Chondrocyte (in vitro differentiated cells): ENCODE measurements at regions not wholly inside any gene's neighbourhood (a gene's known extent, or its start where the extent isn't known, plus 50 kb on each side); places are given as distances from the start of the nearest gene placed in this dataset.
"Not testable (repeated sequence)": the region's sequence is repeated elsewhere in the genome, so short reads cannot be mapped to it uniquely, and the experiment has no call there.

Source experiments
- DNase-seq: peaks from one replicate; pipeline ENCODE4 v3.0.0; 2021; ENCODE audit warnings: mixed read lengths, low spot score
- H3K27ac Mint-ChIP-seq: one replicate; pipeline ENCODE4 v1.8.0; 2021; ENCODE audit warnings: mild to moderate bottlenecking, moderate library complexity, mixed read lengths; ENCODE audit not compliant: unreplicated experiment
- H3K27me3 Mint-ChIP-seq: 2 replicates; pipeline ENCODE4 v1.8.0; 2021; ENCODE audit warnings: low read depth, mixed read lengths
- H3K36me3 Mint-ChIP-seq: 2 replicates; pipeline ENCODE4 v1.8.0; 2021; ENCODE audit warnings: low read depth, mixed read lengths
- H3K4me1 Mint-ChIP-seq: 2 replicates; pipeline ENCODE4 v1.8.0; 2021; ENCODE audit warnings: low read depth, mild to moderate bottlenecking, mixed read lengths
- H3K4me3 Mint-ChIP-seq: one replicate; pipeline ENCODE4 v1.8.0; 2021; ENCODE audit warnings: mild to moderate bottlenecking, moderate library complexity, mixed read lengths; ENCODE audit not compliant: unreplicated experiment
- H3K9me3 Mint-ChIP-seq: 2 replicates; pipeline ENCODE4 v1.8.0; 2021; ENCODE audit warnings: low read depth, mixed read lengths
- CTCF ChIP-seq: fragments of 200-600 bp; sonication (generic); IDR thresholded peaks from 2 replicates; pipeline ENCODE4 v1.5.0; 2021; ENCODE audit warnings: antibody characterized with exemption, mild to moderate bottlenecking, moderate library complexity

DNA sequence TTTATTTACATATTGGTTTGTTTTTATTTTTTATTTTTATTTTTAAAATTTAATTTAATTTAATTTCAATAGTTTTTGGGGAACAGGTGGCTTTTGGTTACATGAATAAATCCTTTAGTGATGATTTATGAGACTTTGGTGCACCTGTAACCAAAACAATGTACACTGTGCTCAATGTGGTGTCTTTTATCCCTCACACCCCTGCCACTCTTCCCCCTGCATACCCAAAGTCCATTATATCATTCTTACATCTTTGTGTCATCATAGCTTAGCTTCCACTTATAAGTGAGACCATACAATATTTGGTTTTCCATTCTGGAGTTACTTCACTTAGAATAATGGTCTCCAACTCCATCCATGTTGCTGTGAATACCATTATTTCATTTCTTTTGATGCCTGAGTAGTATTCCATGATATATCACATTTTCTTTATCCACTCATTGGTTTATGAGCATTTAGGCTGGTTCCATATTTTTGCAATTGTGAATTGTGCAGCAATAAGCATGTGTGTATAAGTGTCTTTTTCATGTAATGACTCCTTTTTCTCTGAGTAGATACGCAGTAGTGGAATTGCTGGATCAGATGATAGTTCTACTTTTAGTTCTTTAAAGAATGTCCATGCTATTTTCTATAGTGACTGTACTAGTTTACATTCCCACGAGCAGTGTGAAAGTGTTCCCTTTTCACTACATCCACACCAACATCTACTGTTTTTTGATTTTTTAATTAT is 157.1 kb downstream of the CPXCR1 start:
- Mint-ChIP-seq H3K27ac (no peak overlapping the region), H3K4me3 (no peak overlapping the region)

DNA sequence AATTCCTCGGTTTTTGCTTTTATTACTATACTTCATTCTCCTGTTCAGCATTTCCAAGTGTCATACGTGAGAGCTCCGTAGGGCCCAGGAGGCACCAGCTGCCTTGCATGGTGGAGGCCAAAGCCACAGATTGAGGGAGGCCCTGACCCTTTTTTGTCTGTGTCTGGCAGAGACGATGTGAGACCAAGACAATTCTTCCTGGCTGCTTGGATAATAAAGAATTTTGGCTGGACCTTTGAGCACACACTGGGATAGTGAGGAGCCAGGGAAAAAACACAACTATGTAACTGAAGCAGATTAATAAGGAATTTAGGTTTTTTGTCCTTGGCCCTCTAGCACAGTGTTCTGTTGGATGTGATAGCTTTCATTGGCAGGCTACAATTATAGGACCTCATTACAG is 161.0 kb downstream of the CPXCR1 start:
- no peak overlapping the region for H3K4me3 Mint-ChIP-seq
- DNase-seq = no peak
- no peaks in the 10 kb centered on the region for H3K27me3 Mint-ChIP-seq
- no peak for TF ChIP-seq CTCF
- no peaks in the 10 kb centered on the region for H3K4me1 Mint-ChIP-seq
- no peak overlapping the region for H3K27ac Mint-ChIP-seq
- no peaks in the 10 kb centered on the region for H3K36me3 Mint-ChIP-seq
- peaks cover 5% of the 10 kb centered on the region for H3K9me3 Mint-ChIP-seq

More for the DNA sequence above, 157.1 kb downstream of the CPXCR1 start:
- H3K4me1 Mint-ChIP-seq = no peaks in the 10 kb centered on the region
- no peaks in the 10 kb centered on the region for H3K36me3 Mint-ChIP-seq
- no peak for DNase-seq
- H3K27me3 Mint-ChIP-seq = no peaks in the 10 kb centered on the region
- no peak for TF ChIP-seq CTCF
- H3K9me3 Mint-ChIP-seq = peaks cover 18% of the 10 kb centered on the region

- DNase-seq = no peak
- Mint-ChIP-seq H3K4me3 (no peak overlapping the region), H3K27ac (no peak overlapping the region), H3K36me3 (no peaks in the 10 kb centered on the region), H3K4me1 (no peaks in the 10 kb centered on the region), H3K9me3 (peaks cover 2% of the 10 kb centered on the region), H3K27me3 (no peaks in the 10 kb centered on the region)
- no peak for TF ChIP-seq CTCF
Measured at GRCh38 chrX:88937616-88938015, 190.6 kb downstream of the CPXCR1 start.

DNA sequence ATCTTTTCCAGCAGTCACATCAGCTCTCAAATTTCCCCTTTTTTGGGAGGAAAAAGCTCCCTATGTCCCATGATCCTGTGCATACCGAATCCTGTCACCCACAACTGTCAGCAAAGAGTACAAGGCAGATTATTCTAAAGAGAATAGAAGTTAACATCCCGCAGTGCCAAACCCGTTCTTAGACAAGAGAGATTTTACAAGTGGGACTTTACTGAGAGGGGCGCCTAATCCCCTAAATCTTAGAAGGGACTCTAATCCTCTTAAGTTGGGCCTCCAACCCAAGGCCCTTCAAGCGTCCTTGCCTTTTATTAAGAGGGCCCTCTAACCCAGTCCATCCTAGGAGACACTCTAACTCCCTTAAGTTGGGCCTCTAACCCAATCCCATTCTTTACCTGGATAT is 193.9 kb downstream of the CPXCR1 start:
- H3K27me3 Mint-ChIP-seq = no peaks in the 10 kb centered on the region
- no peak overlapping the region for H3K4me3 Mint-ChIP-seq
- DNase-seq = no peak
- TF ChIP-seq CTCF = no peak
- H3K9me3 Mint-ChIP-seq = peaks cover 2% of the 10 kb centered on the region
- H3K36me3 Mint-ChIP-seq = no peaks in the 10 kb centered on the region
- H3K27ac Mint-ChIP-seq = no peak overlapping the region
- no peaks in the 10 kb centered on the region for H3K4me1 Mint-ChIP-seq

DNA sequence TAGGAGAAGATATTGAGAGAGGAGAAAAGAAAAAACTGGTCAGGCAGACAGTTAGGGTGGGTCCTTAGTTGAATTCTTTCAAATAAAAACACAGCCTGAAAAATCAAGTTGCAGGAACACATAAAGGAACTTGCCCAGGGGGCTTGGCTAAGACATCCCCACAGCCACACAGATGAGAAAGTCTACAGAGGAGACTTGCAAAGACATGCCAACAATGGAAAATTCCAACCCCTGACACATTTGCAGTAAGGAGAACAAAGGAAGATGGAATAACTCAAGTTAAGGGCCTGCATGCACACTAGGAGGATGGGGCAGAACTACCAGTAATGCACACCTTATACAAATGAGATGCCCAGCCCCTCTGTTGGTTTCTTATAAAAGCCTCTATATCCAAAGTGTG is 197.6 kb downstream of the CPXCR1 start:
- Mint-ChIP-seq H3K9me3 (peaks cover 2% of the 10 kb centered on the region), H3K4me3 (no peak overlapping the region), H3K36me3 (no peaks in the 10 kb centered on the region), H3K27me3 (no peaks in the 10 kb centered on the region), H3K4me1 (no peaks in the 10 kb centered on the region), H3K27ac (no peak overlapping the region)
- TF ChIP-seq CTCF = no peak
- no peak for DNase-seq

GRCh38 chrX:88956059-88956458 is 209.0 kb downstream of the CPXCR1 start:
- H3K27me3 Mint-ChIP-seq, DNase-seq, H3K36me3 Mint-ChIP-seq, H3K4me3 Mint-ChIP-seq, H3K27ac Mint-ChIP-seq, H3K4me1 Mint-ChIP-seq: not testable (repeated sequence)
- peaks cover 27% of the 10 kb centered on the region for H3K9me3 Mint-ChIP-seq
